Body of pancreas (tissue), 4 donors: ENCODE measurements at regions not wholly inside any gene's neighbourhood (a gene's known extent, or its start where the extent isn't known, plus 50 kb on each side); places are given as distances from the start of the nearest gene placed in this dataset.

Experiments
- CTCF ChIP-seq, 7 experiments: fragments of 450-650 bp in 4 of 7; fragments of 200-600 bp in 3 of 7; sonication (generic) in 3 of 7; IDR thresholded peaks; one replicate each; pipeline ENCODE4 v1.5.1; 2016 to 2019; ENCODE audit warnings: antibody characterized with exemption in 7 of 7
- POLR2A ChIP-seq, 3 donors: fragments of 450-650 bp; IDR thresholded peaks; one replicate each; pipeline ENCODE4 v1.6.1; 2016; ENCODE audit warnings: antibody characterized with exemption in 3 of 3, mild to moderate bottlenecking in 2 of 3

- TF ChIP-seq CTCF (IDR thresholded peaks at IDR 0.05) (no peak), POLR2A (IDR thresholded peaks at IDR 0.05) (no peak)
Measured at GRCh38 chr1:82604524-82604923, 803.8 kb downstream of the ADGRL2 start.
